ENCODE measurements at regions not wholly inside any gene's neighbourhood (a gene's known extent, or its start where the extent isn't known, plus 50 kb on each side); places are given as distances from the start of the nearest gene placed in this dataset.

DNA sequence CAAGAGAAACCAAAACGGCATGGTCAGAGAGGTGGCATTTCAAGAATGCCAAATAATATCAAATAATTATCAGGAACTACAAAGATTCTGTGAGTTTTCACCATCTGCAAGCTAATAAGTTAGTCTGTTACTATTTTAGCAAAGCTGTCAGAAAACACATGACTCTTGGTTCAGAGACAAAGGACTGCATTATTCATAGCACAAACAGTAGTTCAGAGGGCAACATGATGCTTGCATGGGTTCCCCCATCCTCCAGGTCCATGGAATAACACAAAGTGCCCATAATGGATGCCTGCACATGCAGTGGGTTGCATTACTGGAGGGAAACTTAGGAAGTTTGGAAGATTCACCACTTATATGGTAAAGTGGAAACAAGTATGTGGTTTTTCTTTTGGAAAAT is 228.8 kb upstream of the ALCAM start:
- Histone ChIP-seq H3K4me3 (ENCODE audit: low read depth in 1 of 2, low read length in 2 of 2) (no peak overlapping the region), H3K79me2 (ENCODE audit: insufficient read depth, low read length) (no peaks in the 10 kb centered on the region), H3K27ac (ENCODE audit: low read length) (no peak overlapping the region), H2AFZ (ENCODE audit: low read depth, low read length) (no peak overlapping the region), H3K9ac (ENCODE audit: low read depth, low read length) (no peak overlapping the region), H3K4me2 (ENCODE audit: insufficient read depth, low read length) (no peak overlapping the region), H3K36me3 (ENCODE audit: insufficient read depth, low read length) (no peaks in the 10 kb centered on the region), H3K9me3 (ENCODE audit: insufficient read depth, low read length, severe bottlenecking) (no peaks in the 10 kb centered on the region), H3K4me1 (ENCODE audit: insufficient read depth, low read length) (no peaks in the 10 kb centered on the region), H3K27me3 (ENCODE audit: insufficient read depth, low read length, poor library complexity) (no peaks in the 10 kb centered on the region), H4K20me1 (ENCODE audit: insufficient read depth, low read length) (no peaks in the 10 kb centered on the region)
- no peak for ATAC-seq (ENCODE audit: insufficient read depth, low read depth)
- DNase-seq: no peak
- TF ChIP-seq, protein P1, sequence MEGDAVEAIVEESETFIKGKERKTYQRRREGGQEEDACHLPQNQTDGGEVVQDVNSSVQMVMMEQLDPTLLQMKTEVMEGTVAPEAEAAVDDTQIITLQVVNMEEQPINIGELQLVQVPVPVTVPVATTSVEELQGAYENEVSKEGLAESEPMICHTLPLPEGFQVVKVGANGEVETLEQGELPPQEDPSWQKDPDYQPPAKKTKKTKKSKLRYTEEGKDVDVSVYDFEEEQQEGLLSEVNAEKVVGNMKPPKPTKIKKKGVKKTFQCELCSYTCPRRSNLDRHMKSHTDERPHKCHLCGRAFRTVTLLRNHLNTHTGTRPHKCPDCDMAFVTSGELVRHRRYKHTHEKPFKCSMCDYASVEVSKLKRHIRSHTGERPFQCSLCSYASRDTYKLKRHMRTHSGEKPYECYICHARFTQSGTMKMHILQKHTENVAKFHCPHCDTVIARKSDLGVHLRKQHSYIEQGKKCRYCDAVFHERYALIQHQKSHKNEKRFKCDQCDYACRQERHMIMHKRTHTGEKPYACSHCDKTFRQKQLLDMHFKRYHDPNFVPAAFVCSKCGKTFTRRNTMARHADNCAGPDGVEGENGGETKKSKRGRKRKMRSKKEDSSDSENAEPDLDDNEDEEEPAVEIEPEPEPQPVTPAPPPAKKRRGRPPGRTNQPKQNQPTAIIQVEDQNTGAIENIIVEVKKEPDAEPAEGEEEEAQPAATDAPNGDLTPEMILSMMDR (IDR thresholded peaks at IDR 0.05; ENCODE audit: borderline replicate concordance, extremely low read depth, low read length, poor library complexity, severe bottlenecking): no peak
- no peak for TF ChIP-seq EZH2 (IDR thresholded peaks at IDR 0.05; ENCODE audit: borderline replicate concordance, low read depth, low read length, severe bottlenecking)

DNA sequence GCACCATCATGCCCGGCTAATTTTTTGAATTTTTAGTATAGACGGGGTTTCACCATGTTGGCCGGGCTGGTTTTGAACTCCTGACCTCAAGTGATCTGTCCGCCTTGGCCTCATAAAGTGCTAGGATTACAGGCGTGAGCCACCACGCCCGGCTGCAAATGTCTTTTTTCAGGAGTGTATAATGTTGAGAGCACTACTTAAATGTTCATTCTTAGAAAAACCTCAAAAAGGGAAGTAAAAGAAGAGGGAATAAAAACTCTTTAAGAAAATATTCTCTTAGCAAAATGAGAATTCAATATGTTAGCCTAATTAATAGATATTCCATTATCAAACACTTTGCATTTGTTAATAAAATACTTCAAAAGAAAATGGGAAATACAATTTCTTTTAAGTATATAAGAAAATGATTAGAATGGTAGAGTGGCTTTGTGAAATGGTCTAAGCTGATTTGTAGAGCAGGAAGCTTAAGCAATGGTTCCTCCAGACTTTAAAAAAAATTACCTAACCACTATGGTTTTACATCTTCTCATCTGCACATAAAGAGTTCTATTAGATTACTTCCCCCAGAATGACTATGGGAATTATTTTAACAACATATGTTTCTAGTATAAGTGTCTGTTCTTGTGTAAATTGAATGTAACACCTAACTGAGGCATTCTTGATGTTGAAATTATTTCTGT is 226.7 kb upstream of the ALCAM start:
- DNase-seq (no peak), ATAC-seq (ENCODE audit: insufficient read depth, low read depth) (no peak)
- Histone ChIP-seq H3K36me3 (ENCODE audit: insufficient read depth, low read length) (no peaks in the 10 kb centered on the region), H3K4me2 (ENCODE audit: insufficient read depth, low read length) (no peak overlapping the region), H3K79me2 (ENCODE audit: insufficient read depth, low read length) (no peaks in the 10 kb centered on the region), H3K9ac (ENCODE audit: low read depth, low read length) (no peak overlapping the region), H3K27me3 (ENCODE audit: insufficient read depth, low read length, poor library complexity) (no peaks in the 10 kb centered on the region), H3K4me1 (ENCODE audit: insufficient read depth, low read length) (no peaks in the 10 kb centered on the region), H3K27ac (ENCODE audit: low read length) (no peak overlapping the region), H2AFZ (ENCODE audit: low read depth, low read length) (no peak overlapping the region), H4K20me1 (ENCODE audit: insufficient read depth, low read length) (no peaks in the 10 kb centered on the region), H3K9me3 (ENCODE audit: insufficient read depth, low read length, severe bottlenecking) (no peaks in the 10 kb centered on the region), H3K4me3 (ENCODE audit: low read depth in 1 of 2, low read length in 2 of 2) (no peak overlapping the region)
- TF ChIP-seq, protein P1 (IDR thresholded peaks at IDR 0.05; ENCODE audit: borderline replicate concordance, extremely low read depth, low read length, poor library complexity, severe bottlenecking): no peak
- no peak for TF ChIP-seq EZH2 (IDR thresholded peaks at IDR 0.05; ENCODE audit: borderline replicate concordance, low read depth, low read length, severe bottlenecking)

DNA sequence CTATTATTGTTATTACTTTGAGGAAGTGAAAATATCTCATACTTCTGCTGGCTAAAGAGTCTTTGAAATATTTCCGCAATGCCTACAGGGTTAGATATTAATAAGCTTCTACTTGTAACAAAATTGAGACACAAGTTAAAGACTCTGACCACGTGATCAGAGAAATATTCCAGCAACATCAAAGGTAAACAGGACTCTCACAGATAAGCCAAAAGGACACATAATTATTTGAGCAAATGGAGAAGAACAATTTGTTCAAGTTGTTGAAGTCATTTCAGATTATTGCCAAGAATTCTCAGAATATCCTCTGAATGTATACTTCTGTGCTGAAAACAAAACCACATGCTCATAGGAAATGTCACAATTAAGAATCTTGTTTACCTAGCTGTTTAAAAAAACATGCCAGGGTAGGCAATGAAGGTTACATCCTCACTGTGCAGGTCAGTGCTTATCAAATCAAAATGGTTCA is 225.8 kb upstream of the ALCAM start:
- Histone ChIP-seq H3K9ac (ENCODE audit: low read depth, low read length) (no peak overlapping the region), H3K4me3 (ENCODE audit: low read depth in 1 of 2, low read length in 2 of 2) (no peak overlapping the region), H3K27me3 (ENCODE audit: insufficient read depth, low read length, poor library complexity) (no peaks in the 10 kb centered on the region), H3K27ac (ENCODE audit: low read length) (no peak overlapping the region), H3K4me2 (ENCODE audit: insufficient read depth, low read length) (no peak overlapping the region), H3K36me3 (ENCODE audit: insufficient read depth, low read length) (no peaks in the 10 kb centered on the region), H2AFZ (ENCODE audit: low read depth, low read length) (no peak overlapping the region), H3K4me1 (ENCODE audit: insufficient read depth, low read length) (no peaks in the 10 kb centered on the region), H3K9me3 (ENCODE audit: insufficient read depth, low read length, severe bottlenecking) (no peaks in the 10 kb centered on the region), H3K79me2 (ENCODE audit: insufficient read depth, low read length) (no peaks in the 10 kb centered on the region), H4K20me1 (ENCODE audit: insufficient read depth, low read length) (no peaks in the 10 kb centered on the region)
- ATAC-seq (ENCODE audit: insufficient read depth, low read depth): no peak
- DNase-seq: no peak
- TF ChIP-seq, protein P1 (IDR thresholded peaks at IDR 0.05; ENCODE audit: borderline replicate concordance, extremely low read depth, low read length, poor library complexity, severe bottlenecking): no peak
- TF ChIP-seq EZH2 (IDR thresholded peaks at IDR 0.05; ENCODE audit: borderline replicate concordance, low read depth, low read length, severe bottlenecking): no peak
